ENCODE measurements at regions not wholly inside any gene's neighbourhood (a gene's known extent, or its start where the extent isn't known, plus 50 kb on each side); places are given as distances from the start of the nearest gene placed in this dataset.

DNA sequence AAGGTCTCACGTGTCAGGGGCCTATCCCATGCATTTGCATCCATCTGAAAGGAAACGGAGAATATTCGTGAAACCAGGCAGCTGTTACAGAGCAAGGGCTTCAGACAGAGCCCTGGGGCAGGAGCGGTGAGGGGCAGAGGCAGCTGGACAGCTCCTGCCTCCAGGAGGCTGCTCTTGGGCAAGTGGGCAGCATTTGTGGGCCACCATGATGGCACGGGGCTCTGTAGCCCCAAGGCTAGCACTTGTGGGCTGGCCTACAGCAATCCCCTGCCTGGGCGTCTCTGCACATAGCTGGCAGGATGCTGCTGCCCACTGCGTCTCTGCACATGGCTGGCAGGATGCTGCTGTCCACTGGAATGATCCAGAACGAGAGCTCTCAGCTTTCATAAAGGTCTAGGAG, 52.8 kb upstream of the PTMA start:
- TF ChIP-seq EZH2 (IDR thresholded peaks at IDR 0.05; ENCODE audit: borderline replicate concordance, low read length): no peak
- TF ChIP-seq, protein P1, sequence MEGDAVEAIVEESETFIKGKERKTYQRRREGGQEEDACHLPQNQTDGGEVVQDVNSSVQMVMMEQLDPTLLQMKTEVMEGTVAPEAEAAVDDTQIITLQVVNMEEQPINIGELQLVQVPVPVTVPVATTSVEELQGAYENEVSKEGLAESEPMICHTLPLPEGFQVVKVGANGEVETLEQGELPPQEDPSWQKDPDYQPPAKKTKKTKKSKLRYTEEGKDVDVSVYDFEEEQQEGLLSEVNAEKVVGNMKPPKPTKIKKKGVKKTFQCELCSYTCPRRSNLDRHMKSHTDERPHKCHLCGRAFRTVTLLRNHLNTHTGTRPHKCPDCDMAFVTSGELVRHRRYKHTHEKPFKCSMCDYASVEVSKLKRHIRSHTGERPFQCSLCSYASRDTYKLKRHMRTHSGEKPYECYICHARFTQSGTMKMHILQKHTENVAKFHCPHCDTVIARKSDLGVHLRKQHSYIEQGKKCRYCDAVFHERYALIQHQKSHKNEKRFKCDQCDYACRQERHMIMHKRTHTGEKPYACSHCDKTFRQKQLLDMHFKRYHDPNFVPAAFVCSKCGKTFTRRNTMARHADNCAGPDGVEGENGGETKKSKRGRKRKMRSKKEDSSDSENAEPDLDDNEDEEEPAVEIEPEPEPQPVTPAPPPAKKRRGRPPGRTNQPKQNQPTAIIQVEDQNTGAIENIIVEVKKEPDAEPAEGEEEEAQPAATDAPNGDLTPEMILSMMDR (conservative IDR thresholded peaks at IDR 0.05 in 1 of 2, IDR thresholded peaks at IDR 0.05 in 1 of 2; ENCODE audit: extremely low read depth in 1 of 2, insufficient read depth in 1 of 2, low read depth in 1 of 2, low read length in 2 of 2): no peak

Measured in mammary epithelial cell (primary cell).